Keratinocyte (primary cell): ENCODE measurements at regions not wholly inside any gene's neighbourhood (a gene's known extent, or its start where the extent isn't known, plus 50 kb on each side); places are given as distances from the start of the nearest gene placed in this dataset.

Source experiments
- DNase-seq: peaks from one replicate; pipeline ENCODE4 v3.0.0-alpha.2; 2011; ENCODE audit warnings: low read depth, missing footprints, low spot score
- FAIRE-seq: peaks from 2 replicates; lab custom pipeline; 2011; peaks lifted over from hg19 to GRCh38; lab: Jason Lieb, UNC
- H2AFZ ChIP-seq: 2 replicates; pipeline ENCODE4 v1.6.0; 2012; ENCODE audit warnings: low read length, control low read depth, inconsistent platforms; ENCODE audit not compliant: control insufficient read depth
- H3K27ac ChIP-seq: 2 replicates; pipeline ENCODE4 v1.5.1; 2011; ENCODE audit warnings: low read length; ENCODE audit not compliant: control insufficient read depth, insufficient read depth
- H3K27me3 ChIP-seq: 3 replicates; pipeline ENCODE4 v1.6.0; 2011; ENCODE audit warnings: low read length; ENCODE audit not compliant: control insufficient read depth, insufficient read depth; ENCODE audit errors: extremely low read depth
- H3K36me3 ChIP-seq, 2 experiments: 2 replicates in 1 of 2; 3 replicates in 1 of 2; pipeline ENCODE4 v1.5.1; 2011; ENCODE audit warnings: low read length in 2 of 2, mild to moderate bottlenecking in 1 of 2; ENCODE audit not compliant: control insufficient read depth in 2 of 2, insufficient read depth in 2 of 2; ENCODE audit errors: extremely low read depth in 1 of 2
- H3K4me1 ChIP-seq: 3 replicates; pipeline ENCODE4 v1.5.1; 2011; ENCODE audit warnings: low read length; ENCODE audit not compliant: control insufficient read depth, insufficient read depth; ENCODE audit errors: extremely low read depth
- H3K4me2 ChIP-seq: 3 replicates; pipeline ENCODE4 v1.6.0; 2011; ENCODE audit warnings: low read depth, low read length; ENCODE audit not compliant: control insufficient read depth, insufficient read depth; ENCODE audit errors: extremely low read depth
- H3K4me3 ChIP-seq, 3 experiments: fragments of 200-600 bp in 1 of 3; sonication (generic) in 1 of 3; 2 replicates in 2 of 3; 3 replicates in 1 of 3; pipeline ENCODE4 v1.5.1; 2011 to 2016; ENCODE audit warnings: low read length in 3 of 3, mild to moderate bottlenecking in 3 of 3, control low read depth in 2 of 3, inconsistent platforms in 1 of 3, low read depth in 1 of 3, mixed read lengths in 1 of 3, mixed run types in 1 of 3, moderate library complexity in 1 of 3; ENCODE audit not compliant: control insufficient read depth in 2 of 3, insufficient read depth in 2 of 3; ENCODE audit errors: extremely low read depth in 1 of 3
- H3K79me2 ChIP-seq: 2 replicates; pipeline ENCODE4 v1.6.0; 2012; ENCODE audit warnings: low read length; ENCODE audit not compliant: control insufficient read depth, insufficient read depth
- H3K9ac ChIP-seq: 3 replicates; pipeline ENCODE4 v1.6.0; 2011; ENCODE audit warnings: low read length; ENCODE audit not compliant: control insufficient read depth, insufficient read depth; ENCODE audit errors: extremely low read depth
- H3K9me1 ChIP-seq: 3 replicates; pipeline ENCODE4 v1.6.0; 2011; ENCODE audit warnings: low read length; ENCODE audit not compliant: control insufficient read depth, insufficient read depth; ENCODE audit errors: extremely low read depth
- H3K9me3 ChIP-seq: 2 replicates; pipeline ENCODE4 v1.5.1; 2012; ENCODE audit warnings: low read depth, low read length; ENCODE audit not compliant: control insufficient read depth
- H4K20me1 ChIP-seq: 3 replicates; pipeline ENCODE4 v1.6.0; 2011; ENCODE audit warnings: low read length; ENCODE audit not compliant: control insufficient read depth, insufficient read depth; ENCODE audit errors: extremely low read depth
- EZH2 ChIP-seq: IDR thresholded peaks from one replicate; pipeline ENCODE4 v1.6.1; 2012; ENCODE audit warnings: inconsistent platforms, mild to moderate bottlenecking, low read length, moderate library complexity
- dilution Hi-C: fragments of 300-500 bp; cut with MboI; formaldehyde crosslinking; loops from one replicate; pipeline ENCODE4 v1.7.0; 2020; ENCODE audit warnings: low sequenced_read_pairs; ENCODE audit not compliant: extremely low pct_ligation_motif_present
- TF ChIP-seq, protein P1 (sequence below), 3 experiments: IDR thresholded peaks in 1 of 3; conservative IDR thresholded peaks in 1 of 3; optimal IDR thresholded peaks in 1 of 3; 2 replicates in 2 of 3; 3 replicates in 1 of 3; pipeline versions ENCODE3 to v1.5.1; 2011; ENCODE audit warnings: low read length in 3 of 3, mild to moderate bottlenecking in 3 of 3, moderate library complexity in 2 of 3, control low read depth in 1 of 3, inconsistent platforms in 1 of 3; ENCODE audit not compliant: insufficient read depth in 2 of 3; ENCODE audit errors: extremely low read depth in 1 of 3

DNA sequence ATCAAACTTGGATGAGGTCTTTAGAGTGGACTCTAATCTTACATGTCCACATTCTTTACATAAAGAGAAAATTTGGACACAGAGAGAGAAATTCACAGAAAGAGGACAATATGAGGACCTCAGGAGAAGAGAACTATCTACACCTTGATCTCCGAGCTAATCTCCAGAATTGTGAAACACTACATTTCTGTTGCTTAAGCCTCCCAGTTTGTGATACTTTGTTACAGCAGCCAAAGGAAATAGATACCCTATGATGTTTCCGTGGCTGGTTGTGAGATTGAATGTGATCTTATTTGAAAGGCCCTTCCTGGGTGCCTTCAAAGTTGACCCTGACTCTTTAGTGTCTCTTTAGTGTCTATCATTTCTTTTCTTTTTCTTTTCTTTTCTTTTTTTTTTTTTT, 326.1 kb upstream of the CLNK start:
- H3K27ac ChIP-seq, result no peak overlapping the region
- dilution Hi-C loops, result no loop called here
- FAIRE-seq, result no peak

DNA sequence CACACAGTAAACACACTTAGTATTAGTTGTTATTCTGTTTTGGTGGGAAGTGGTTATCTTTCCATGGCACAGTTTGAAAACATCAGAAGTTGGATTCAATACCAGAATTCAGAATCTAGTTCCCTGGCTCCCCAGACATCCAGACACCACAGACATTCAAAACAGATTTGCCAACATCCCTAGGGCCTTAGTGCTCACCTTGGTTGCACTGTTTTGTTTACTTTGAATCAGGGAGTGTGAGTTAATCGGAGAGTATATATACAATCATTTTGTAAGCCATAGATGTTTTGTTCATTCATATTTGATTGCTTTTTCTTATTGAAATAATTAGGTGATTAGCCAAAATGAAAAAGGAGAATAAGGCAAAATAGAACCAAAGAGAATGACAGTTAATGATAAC, 324.7 kb upstream of the CLNK start:
- no peaks in the 10 kb centered on the region for H3K27me3 ChIP-seq
- H3K9ac ChIP-seq, result no peak overlapping the region
- TF ChIP-seq, protein P1, sequence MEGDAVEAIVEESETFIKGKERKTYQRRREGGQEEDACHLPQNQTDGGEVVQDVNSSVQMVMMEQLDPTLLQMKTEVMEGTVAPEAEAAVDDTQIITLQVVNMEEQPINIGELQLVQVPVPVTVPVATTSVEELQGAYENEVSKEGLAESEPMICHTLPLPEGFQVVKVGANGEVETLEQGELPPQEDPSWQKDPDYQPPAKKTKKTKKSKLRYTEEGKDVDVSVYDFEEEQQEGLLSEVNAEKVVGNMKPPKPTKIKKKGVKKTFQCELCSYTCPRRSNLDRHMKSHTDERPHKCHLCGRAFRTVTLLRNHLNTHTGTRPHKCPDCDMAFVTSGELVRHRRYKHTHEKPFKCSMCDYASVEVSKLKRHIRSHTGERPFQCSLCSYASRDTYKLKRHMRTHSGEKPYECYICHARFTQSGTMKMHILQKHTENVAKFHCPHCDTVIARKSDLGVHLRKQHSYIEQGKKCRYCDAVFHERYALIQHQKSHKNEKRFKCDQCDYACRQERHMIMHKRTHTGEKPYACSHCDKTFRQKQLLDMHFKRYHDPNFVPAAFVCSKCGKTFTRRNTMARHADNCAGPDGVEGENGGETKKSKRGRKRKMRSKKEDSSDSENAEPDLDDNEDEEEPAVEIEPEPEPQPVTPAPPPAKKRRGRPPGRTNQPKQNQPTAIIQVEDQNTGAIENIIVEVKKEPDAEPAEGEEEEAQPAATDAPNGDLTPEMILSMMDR (optimal IDR thresholded peaks at IDR 0.05 in 1 of 3, IDR thresholded peaks at IDR 0.05 in 1 of 3, conservative IDR thresholded peaks at IDR 0.05 in 1 of 3; ENCODE audit: extremely low read depth in 1 of 3, insufficient read depth in 2 of 3, low read length in 3 of 3), result no peak
- TF ChIP-seq EZH2, result no peak
- no peaks in the 10 kb centered on the region for H3K79me2 ChIP-seq
- no peaks in the 10 kb centered on the region for H3K4me1 ChIP-seq
- no peaks in the 10 kb centered on the region for H3K36me3 ChIP-seq
- no peak overlapping the region for H3K4me2 ChIP-seq
- H3K27ac ChIP-seq, result no peak overlapping the region
- dilution Hi-C loops, result no loop called here
- FAIRE-seq (no peak), DNase-seq (no peak)
- H3K9me3 ChIP-seq, result no peaks in the 10 kb centered on the region
- no peaks in the 10 kb centered on the region for H4K20me1 ChIP-seq
- no peak overlapping the region for H2AFZ ChIP-seq
- no peak overlapping the region for H3K4me3 ChIP-seq
- H3K9me1 ChIP-seq, result no peaks in the 10 kb centered on the region

More for the DNA sequence above, 326.1 kb upstream of the CLNK start:
- no peaks in the 10 kb centered on the region for H3K27me3 ChIP-seq
- no peaks in the 10 kb centered on the region for H3K9me1 ChIP-seq
- H3K4me2 ChIP-seq, result no peak overlapping the region
- TF ChIP-seq, protein P1 (optimal IDR thresholded peaks at IDR 0.05 in 1 of 3, IDR thresholded peaks at IDR 0.05 in 1 of 3, conservative IDR thresholded peaks at IDR 0.05 in 1 of 3; ENCODE audit: extremely low read depth in 1 of 3, insufficient read depth in 2 of 3, low read length in 3 of 3), result no peak
- TF ChIP-seq EZH2, result no peak
- H3K9me3 ChIP-seq, result no peaks in the 10 kb centered on the region
- no peaks in the 10 kb centered on the region for H3K36me3 ChIP-seq
- H3K4me3 ChIP-seq, result no peak overlapping the region
- no peaks in the 10 kb centered on the region for H4K20me1 ChIP-seq
- DNase-seq, result no peak
- H2AFZ ChIP-seq, result no peak overlapping the region
- no peak overlapping the region for H3K9ac ChIP-seq
- no peaks in the 10 kb centered on the region for H3K4me1 ChIP-seq
- H3K79me2 ChIP-seq, result no peaks in the 10 kb centered on the region
